ENCODE measurements at regions not wholly inside any gene's neighbourhood (a gene's known extent, or its start where the extent isn't known, plus 50 kb on each side); places are given as distances from the start of the nearest gene placed in this dataset.

DNA sequence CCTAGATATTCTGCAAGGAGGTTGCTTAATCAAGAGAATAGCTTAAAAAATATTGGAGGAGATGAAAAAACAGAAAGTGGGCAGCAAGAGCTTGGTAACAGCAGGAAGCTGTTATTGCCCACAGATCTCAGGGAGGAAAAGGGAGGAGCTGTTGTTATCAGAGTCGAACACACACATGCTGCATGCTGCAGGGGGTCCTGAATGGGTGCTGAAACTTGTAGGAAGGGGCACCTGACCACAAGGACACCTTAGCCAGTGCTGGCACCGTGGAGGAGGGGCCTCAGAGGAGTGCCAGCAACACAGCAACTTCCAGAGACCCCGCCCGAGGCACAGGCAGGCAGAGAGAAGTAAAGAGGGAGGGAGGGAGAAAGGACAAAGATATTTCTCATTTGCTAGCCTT, 332.9 kb downstream of the SOCS6 start:
- no peak overlapping the region for H3K27ac ChIP-seq
- H3K4me3 ChIP-seq, result no peak overlapping the region
- intact Hi-C loops (cut with DNase I; ENCODE audit: low total_unique reads), result no loop called here
- no peak for DNase-seq
- H3K36me3 ChIP-seq, result no peaks in the 10 kb centered on the region
- H3K4me1 ChIP-seq, result no peaks in the 10 kb centered on the region
- TF ChIP-seq CTCF (IDR thresholded peaks at IDR 0.05), result no peak
- peaks cover 0 to 4% (median 0%) of the 10 kb centered on the region in 3 donors for H3K9me3 ChIP-seq
- no peaks in the 10 kb centered on the region for H3K27me3 ChIP-seq

GRCh38 chr18:70620837-70621612, 332.2 kb downstream of the SOCS6 start:
- intact Hi-C loops (cut with DNase I; ENCODE audit: low total_unique reads), result no loop called here
- H3K36me3 ChIP-seq, result no peaks in the 10 kb centered on the region
- H3K27ac ChIP-seq, result no peak overlapping the region

DNA sequence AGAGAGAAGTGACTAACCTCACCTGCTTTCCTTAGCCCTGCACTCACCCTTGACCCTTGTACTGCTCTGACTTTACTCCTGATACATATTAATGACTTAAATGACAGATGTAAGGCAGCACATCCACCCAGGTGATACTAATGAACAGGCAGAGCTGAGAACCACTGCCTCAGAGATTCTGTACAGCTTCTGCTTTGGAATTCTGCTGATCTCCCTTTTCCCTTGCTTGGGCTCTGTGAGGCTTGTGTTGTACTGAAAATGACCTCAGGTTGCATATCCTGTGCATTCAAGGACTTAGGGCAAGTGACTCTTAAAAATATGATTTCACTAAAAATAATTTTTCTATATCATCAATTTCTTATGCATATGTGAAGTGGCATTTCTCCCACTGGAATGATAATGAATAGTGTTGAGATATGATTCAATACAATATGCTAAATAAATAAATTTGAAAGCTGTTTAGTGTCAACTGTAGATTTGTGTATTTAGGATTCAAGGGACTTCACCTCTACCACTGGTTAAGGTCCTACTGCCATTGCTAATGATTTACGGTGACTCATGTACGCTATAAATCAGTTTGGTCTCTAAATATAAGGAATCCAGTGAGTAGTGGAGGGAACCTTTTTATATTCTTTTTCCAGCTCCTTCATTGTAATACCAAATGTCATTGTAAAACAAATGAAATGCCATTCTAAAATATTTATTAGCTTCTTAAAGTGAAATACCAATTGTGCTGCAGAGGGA, 328.3 kb downstream of the SOCS6 start:
- H3K4me1 ChIP-seq, result no peaks in the 10 kb centered on the region
- TF ChIP-seq CTCF (IDR thresholded peaks at IDR 0.05), result no peak
- H3K4me3 ChIP-seq, result no peak overlapping the region
- H3K27me3 ChIP-seq, result no peaks in the 10 kb centered on the region
- H3K27ac ChIP-seq, result no peak overlapping the region
- H3K9me3 ChIP-seq, result peaks cover 0 to 4% (median 0%) of the 10 kb centered on the region in 3 donors
- intact Hi-C loops (cut with DNase I; ENCODE audit: low total_unique reads), result no loop called here
- H3K36me3 ChIP-seq, result no peaks in the 10 kb centered on the region
- DNase-seq, result no peak

More at GRCh38 chr18:70620837-70621612, 332.2 kb downstream of the SOCS6 start:
- no peak for DNase-seq
- Histone ChIP-seq H3K27me3 (no peaks in the 10 kb centered on the region), H3K4me1 (no peaks in the 10 kb centered on the region), H3K9me3 (peaks cover 0 to 4% (median 0%) of the 10 kb centered on the region in 3 donors), H3K4me3 (no peak overlapping the region)
- no peak for TF ChIP-seq CTCF (IDR thresholded peaks at IDR 0.05)

DNA sequence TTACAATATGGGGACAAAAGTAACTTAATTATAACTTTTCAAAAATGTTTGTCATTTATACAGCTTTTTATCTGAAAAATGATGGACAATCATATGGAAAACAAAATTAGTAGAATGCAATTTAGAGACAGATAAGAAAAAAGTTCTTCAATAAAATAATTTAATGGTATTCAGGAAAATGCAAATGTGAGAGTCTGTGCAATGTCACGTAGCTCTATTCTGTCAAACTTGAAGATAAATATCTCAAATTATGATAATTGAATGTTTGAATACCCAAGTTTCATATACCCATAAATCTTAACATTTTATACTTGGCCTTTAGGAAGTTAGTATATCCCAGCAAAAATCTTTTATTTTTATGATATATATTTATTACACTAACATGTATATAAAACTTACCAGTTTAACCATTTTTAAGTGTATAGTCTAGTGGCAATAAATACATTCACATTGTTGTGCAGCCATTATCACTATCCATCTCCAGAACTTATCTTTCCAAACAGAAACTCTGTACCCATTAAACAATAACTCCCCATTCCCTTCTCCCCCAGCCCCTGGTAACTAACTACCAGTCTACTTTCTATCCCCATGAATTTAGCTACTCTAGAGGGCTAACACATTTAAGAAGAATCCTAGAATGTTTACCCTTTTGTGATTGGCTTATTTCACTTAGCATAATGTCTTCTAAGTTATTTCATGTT, 311.5 kb downstream of the SOCS6 start:
- intact Hi-C loops (cut with DNase I; ENCODE audit: low total_unique reads), result no loop called here
- H3K4me3 ChIP-seq, result no peak overlapping the region
- no peak for DNase-seq
- H3K27ac ChIP-seq, result no peak overlapping the region
- no peaks in the 10 kb centered on the region for H3K36me3 ChIP-seq
- H3K27me3 ChIP-seq, result no peaks in the 10 kb centered on the region
- no peak for TF ChIP-seq CTCF (IDR thresholded peaks at IDR 0.05)
- no peaks in the 10 kb centered on the region for H3K9me3 ChIP-seq
- H3K4me1 ChIP-seq, result no peaks in the 10 kb centered on the region

DNA sequence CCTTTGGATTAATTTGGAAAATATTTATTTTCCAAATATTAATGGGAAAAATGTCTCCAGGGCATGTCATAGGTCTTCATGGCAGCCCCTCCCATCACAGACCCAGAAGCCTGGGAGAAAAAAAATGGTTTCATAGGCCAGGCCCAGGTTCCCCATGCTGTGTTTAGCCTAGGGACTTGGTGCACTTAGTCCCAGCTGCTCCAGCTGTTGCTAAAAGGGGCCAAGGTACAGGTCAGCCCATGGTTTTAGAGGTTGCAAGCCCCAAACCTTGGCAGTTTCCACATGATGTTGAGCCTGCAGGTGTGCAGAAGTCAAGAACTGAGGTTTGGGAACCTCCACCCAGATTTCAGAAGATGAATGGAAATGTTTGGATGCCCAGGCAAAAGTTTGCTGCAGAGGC, 309.6 kb downstream of the SOCS6 start:
- Histone ChIP-seq H3K4me3 (no peak overlapping the region), H3K9me3 (no peaks in the 10 kb centered on the region), H3K36me3 (no peaks in the 10 kb centered on the region), H3K27me3 (no peaks in the 10 kb centered on the region), H3K27ac (no peak overlapping the region), H3K4me1 (no peaks in the 10 kb centered on the region)
- no peak for TF ChIP-seq CTCF (IDR thresholded peaks at IDR 0.05)
- no peak for DNase-seq
- intact Hi-C loops (cut with DNase I; ENCODE audit: low total_unique reads), result no loop called here

Measured in tibial artery (tissue), 4 donors.